ENCODE measurements at regions not wholly inside any gene's neighbourhood (a gene's known extent, or its start where the extent isn't known, plus 50 kb on each side); places are given as distances from the start of the nearest gene placed in this dataset.

DNA sequence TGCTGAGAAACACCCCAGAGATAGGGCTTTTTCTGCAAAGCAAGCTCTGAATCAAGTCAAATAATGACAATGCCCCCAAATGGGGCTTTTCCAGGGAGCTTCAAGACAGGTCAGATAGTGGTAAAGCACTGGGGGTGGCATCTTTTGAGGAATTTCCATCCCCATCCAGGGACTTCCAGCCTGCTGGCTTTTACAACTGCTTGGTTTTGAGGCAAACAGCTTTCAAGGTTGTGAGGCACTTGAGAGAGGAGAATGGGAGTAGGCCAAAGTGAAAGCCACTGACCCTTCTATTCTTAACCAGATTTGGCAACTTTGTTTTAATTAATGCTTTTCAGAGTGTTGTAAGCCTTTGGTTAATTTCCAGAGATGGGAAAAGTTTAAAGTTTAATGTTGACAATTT, 762.0 kb upstream of the POU3F3 start:
- TF ChIP-seq POLR2AphosphoS5 (IDR thresholded peaks at IDR 0.05; ENCODE audit: low read depth) (no peak), EZH2 (IDR thresholded peaks at IDR 0.05; ENCODE audit: low read depth, unreplicated experiment) (no peak), ZNF114 (CRISPR knock-in tag; IDR thresholded peaks at IDR 0.05) (no peak)
- TF ChIP-seq, protein P1, sequence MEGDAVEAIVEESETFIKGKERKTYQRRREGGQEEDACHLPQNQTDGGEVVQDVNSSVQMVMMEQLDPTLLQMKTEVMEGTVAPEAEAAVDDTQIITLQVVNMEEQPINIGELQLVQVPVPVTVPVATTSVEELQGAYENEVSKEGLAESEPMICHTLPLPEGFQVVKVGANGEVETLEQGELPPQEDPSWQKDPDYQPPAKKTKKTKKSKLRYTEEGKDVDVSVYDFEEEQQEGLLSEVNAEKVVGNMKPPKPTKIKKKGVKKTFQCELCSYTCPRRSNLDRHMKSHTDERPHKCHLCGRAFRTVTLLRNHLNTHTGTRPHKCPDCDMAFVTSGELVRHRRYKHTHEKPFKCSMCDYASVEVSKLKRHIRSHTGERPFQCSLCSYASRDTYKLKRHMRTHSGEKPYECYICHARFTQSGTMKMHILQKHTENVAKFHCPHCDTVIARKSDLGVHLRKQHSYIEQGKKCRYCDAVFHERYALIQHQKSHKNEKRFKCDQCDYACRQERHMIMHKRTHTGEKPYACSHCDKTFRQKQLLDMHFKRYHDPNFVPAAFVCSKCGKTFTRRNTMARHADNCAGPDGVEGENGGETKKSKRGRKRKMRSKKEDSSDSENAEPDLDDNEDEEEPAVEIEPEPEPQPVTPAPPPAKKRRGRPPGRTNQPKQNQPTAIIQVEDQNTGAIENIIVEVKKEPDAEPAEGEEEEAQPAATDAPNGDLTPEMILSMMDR (conservative IDR thresholded peaks at IDR 0.05; ENCODE audit: low read depth in 2 of 2): no peak
